ENCODE measurements at regions not wholly inside any gene's neighbourhood (a gene's known extent, or its start where the extent isn't known, plus 50 kb on each side); places are given as distances from the start of the nearest gene placed in this dataset.
"Not testable (repeated sequence)": the region's sequence is repeated elsewhere in the genome, so short reads cannot be mapped to it uniquely, and the experiment has no call there.

GRCh38 chr9:31847963-31848362 is 536.5 kb upstream of the ACO1 start:
- no peaks in the 10 kb centered on the region for H3K4me1 Mint-ChIP-seq (ENCODE audit: low read depth in 2 of 2)
- no peak for ATAC-seq
- H3K36me3 Mint-ChIP-seq: peaks cover 6% of the 10 kb centered on the region
- H3K4me3 Mint-ChIP-seq: no peak overlapping the region
- H3K9me3 Mint-ChIP-seq: peaks cover 4% of the 10 kb centered on the region
- no peak for DNase-seq (ENCODE audit: low spot score)
- H3K27ac Mint-ChIP-seq: no peak overlapping the region
- H3K27me3 Mint-ChIP-seq: no peaks in the 10 kb centered on the region

- DNase-seq (ENCODE audit: low spot score) (no peak), ATAC-seq (no peak)
- H3K4me1 Mint-ChIP-seq (ENCODE audit: low read depth in 2 of 2): no peaks in the 10 kb centered on the region
- no peak overlapping the region for H3K4me3 Mint-ChIP-seq
- H3K27ac Mint-ChIP-seq: no peak overlapping the region
- H3K36me3 Mint-ChIP-seq: peaks cover 6% of the 10 kb centered on the region
- H3K27me3 Mint-ChIP-seq: no peaks in the 10 kb centered on the region
- H3K9me3 Mint-ChIP-seq: peaks cover 7% of the 10 kb centered on the region
Measured at GRCh38 chr9:31848505-31849285, 535.7 kb upstream of the ACO1 start.

- Mint-ChIP-seq H3K4me3 (no peak overlapping the region), H3K27me3 (no peaks in the 10 kb centered on the region), H3K36me3 (peaks cover 11% of the 10 kb centered on the region), H3K27ac (no peak overlapping the region), H3K4me1 (ENCODE audit: low read depth in 2 of 2) (no peaks in the 10 kb centered on the region), H3K9me3 (peaks cover 29% of the 10 kb centered on the region)
- ATAC-seq (no peak), DNase-seq (ENCODE audit: low spot score) (no peak)
Measured at GRCh38 chr9:31854187-31854586, 530.3 kb upstream of the ACO1 start.

- H3K4me3 Mint-ChIP-seq: no peak overlapping the region
- H3K4me1 Mint-ChIP-seq (ENCODE audit: low read depth in 2 of 2): no peaks in the 10 kb centered on the region
- no peak for ATAC-seq
- H3K36me3 Mint-ChIP-seq: peaks cover 5% of the 10 kb centered on the region
- no peak overlapping the region for H3K27ac Mint-ChIP-seq
- no peaks in the 10 kb centered on the region for H3K27me3 Mint-ChIP-seq
- no peak for DNase-seq (ENCODE audit: low spot score)
- peaks cover 19% of the 10 kb centered on the region for H3K9me3 Mint-ChIP-seq
Measured at GRCh38 chr9:31868830-31869229, 515.6 kb upstream of the ACO1 start.

GRCh38 chr9:31870276-31870675 is 514.2 kb upstream of the ACO1 start:
- no peak overlapping the region for H3K4me3 Mint-ChIP-seq
- no peaks in the 10 kb centered on the region for H3K4me1 Mint-ChIP-seq (ENCODE audit: low read depth in 2 of 2)
- peaks cover 5% of the 10 kb centered on the region for H3K36me3 Mint-ChIP-seq
- no peaks in the 10 kb centered on the region for H3K27me3 Mint-ChIP-seq
- DNase-seq (ENCODE audit: low spot score) (no peak), ATAC-seq (no peak)
- peaks cover 21% of the 10 kb centered on the region for H3K9me3 Mint-ChIP-seq
- no peak overlapping the region for H3K27ac Mint-ChIP-seq

- no peak for DNase-seq (ENCODE audit: low spot score)
- no peaks in the 10 kb centered on the region for H3K4me1 Mint-ChIP-seq (ENCODE audit: low read depth in 2 of 2)
- H3K36me3 Mint-ChIP-seq: peaks cover 5% of the 10 kb centered on the region
- no peak for ATAC-seq
- no peaks in the 10 kb centered on the region for H3K27me3 Mint-ChIP-seq
- H3K9me3 Mint-ChIP-seq: peaks cover 12% of the 10 kb centered on the region
- no peak overlapping the region for H3K27ac Mint-ChIP-seq
- no peak overlapping the region for H3K4me3 Mint-ChIP-seq
Measured at GRCh38 chr9:31873722-31874121, 510.7 kb upstream of the ACO1 start.

- H3K27me3 Mint-ChIP-seq: no peaks in the 10 kb centered on the region
- H3K4me1 Mint-ChIP-seq (ENCODE audit: low read depth in 2 of 2): no peaks in the 10 kb centered on the region
- no peak for ATAC-seq
- peaks cover 5% of the 10 kb centered on the region for H3K36me3 Mint-ChIP-seq
- no peak overlapping the region for H3K27ac Mint-ChIP-seq
- DNase-seq (ENCODE audit: low spot score): no peak
- no peak overlapping the region for H3K4me3 Mint-ChIP-seq
- H3K9me3 Mint-ChIP-seq: peaks cover 11% of the 10 kb centered on the region
Measured at GRCh38 chr9:31894008-31894407, 490.4 kb upstream of the ACO1 start.

- H3K36me3 Mint-ChIP-seq: no peaks in the 10 kb centered on the region
- H3K4me3 Mint-ChIP-seq: no peak overlapping the region
- ATAC-seq (no peak), DNase-seq (ENCODE audit: low spot score) (no peak)
- no peaks in the 10 kb centered on the region for H3K4me1 Mint-ChIP-seq (ENCODE audit: low read depth in 2 of 2)
- H3K27me3 Mint-ChIP-seq: no peaks in the 10 kb centered on the region
- H3K9me3 Mint-ChIP-seq: peaks cover 15% of the 10 kb centered on the region
- H3K27ac Mint-ChIP-seq: no peak overlapping the region
Measured at GRCh38 chr9:31908158-31908890, 476.1 kb upstream of the ACO1 start.

GRCh38 chr9:31908891-31909480 is 475.5 kb upstream of the ACO1 start:
- Mint-ChIP-seq H3K4me1 (ENCODE audit: low read depth in 2 of 2) (no peaks in the 10 kb centered on the region), H3K4me3 (no peak overlapping the region), H3K27me3 (no peaks in the 10 kb centered on the region), H3K9me3 (peaks cover 9% of the 10 kb centered on the region), H3K36me3 (no peaks in the 10 kb centered on the region), H3K27ac (no peak overlapping the region)
- ATAC-seq (no peak), DNase-seq (ENCODE audit: low spot score) (no peak)

- ATAC-seq (no peak), DNase-seq (ENCODE audit: low spot score) (no peak)
- H3K36me3 Mint-ChIP-seq: no peaks in the 10 kb centered on the region
- peaks cover 7% of the 10 kb centered on the region for H3K9me3 Mint-ChIP-seq
- H3K4me3 Mint-ChIP-seq: no peak overlapping the region
- no peaks in the 10 kb centered on the region for H3K4me1 Mint-ChIP-seq (ENCODE audit: low read depth in 2 of 2)
- H3K27me3 Mint-ChIP-seq: no peaks in the 10 kb centered on the region
- H3K27ac Mint-ChIP-seq: no peak overlapping the region
Measured at GRCh38 chr9:31912636-31913035, 471.8 kb upstream of the ACO1 start.

- Mint-ChIP-seq H3K27me3 (no peaks in the 10 kb centered on the region), H3K4me3 (no peak overlapping the region), H3K4me1 (ENCODE audit: low read depth in 2 of 2) (no peaks in the 10 kb centered on the region), H3K36me3 (no peaks in the 10 kb centered on the region), H3K9me3 (peaks cover 4% of the 10 kb centered on the region), H3K27ac (no peak overlapping the region)
- ATAC-seq (no peak), DNase-seq (ENCODE audit: low spot score) (no peak)
Measured at GRCh38 chr9:31916591-31917241, 467.7 kb upstream of the ACO1 start.

- not testable (repeated sequence) for DNase-seq (ENCODE audit: low spot score); H3K36me3 Mint-ChIP-seq; H3K27me3 Mint-ChIP-seq; H3K27ac Mint-ChIP-seq; ATAC-seq; H3K4me3 Mint-ChIP-seq; H3K4me1 Mint-ChIP-seq (ENCODE audit: low read depth in 2 of 2)
- peaks cover 30% of the 10 kb centered on the region for H3K9me3 Mint-ChIP-seq
Measured at GRCh38 chr9:31937737-31938136, 446.7 kb upstream of the ACO1 start.

GRCh38 chr9:31950756-31951155 is 433.7 kb upstream of the ACO1 start:
- Mint-ChIP-seq H3K27me3 (no peaks in the 10 kb centered on the region), H3K4me1 (ENCODE audit: low read depth in 2 of 2) (no peaks in the 10 kb centered on the region), H3K9me3 (peaks cover 9% of the 10 kb centered on the region), H3K27ac (no peak overlapping the region), H3K36me3 (no peaks in the 10 kb centered on the region), H3K4me3 (no peak overlapping the region)
- DNase-seq (ENCODE audit: low spot score): no peak
- no peak for ATAC-seq

- peaks cover 14% of the 10 kb centered on the region for H3K36me3 Mint-ChIP-seq
- ATAC-seq (no peak), DNase-seq (ENCODE audit: low spot score) (no peak)
- no peaks in the 10 kb centered on the region for H3K4me1 Mint-ChIP-seq (ENCODE audit: low read depth in 2 of 2)
- no peaks in the 10 kb centered on the region for H3K27me3 Mint-ChIP-seq
- no peak overlapping the region for H3K27ac Mint-ChIP-seq
- no peak overlapping the region for H3K4me3 Mint-ChIP-seq
- peaks cover 39% of the 10 kb centered on the region for H3K9me3 Mint-ChIP-seq
Measured at GRCh38 chr9:31958572-31958971, 425.9 kb upstream of the ACO1 start.

All from natural killer cell treated with Interleukin-12 subunit alpha and Interleukin-12 subunit beta and Interleukin-15 and Interleukin-18, amount 100 ng/mL, for 72 hours (primary cell).